Endodermal cell (in vitro differentiated cells): ENCODE measurements at regions not wholly inside any gene's neighbourhood (a gene's known extent, or its start where the extent isn't known, plus 50 kb on each side); places are given as distances from the start of the nearest gene placed in this dataset.
A peak's percentile ranks its signal among the peaks of the same experiment; 100 is the strongest.

Experiments used
- DNase-seq: peaks from one replicate; pipeline ENCODE4 v3.0.0-alpha.2; 2017
- H3K27ac ChIP-seq: 2 replicates; pipeline ENCODE4 v1.5.1; 2013; ENCODE audit warnings: mild to moderate bottlenecking, low read depth, low read length, moderate library complexity
- H3K27me3 ChIP-seq: 2 replicates; pipeline ENCODE4 v1.6.1; 2013; ENCODE audit warnings: mild to moderate bottlenecking, low read length, moderate library complexity; ENCODE audit not compliant: insufficient read depth, control insufficient read depth, poor library complexity, severe bottlenecking
- H3K36me3 ChIP-seq: 2 replicates; pipeline ENCODE4 v1.7.0; 2013; ENCODE audit warnings: mild to moderate bottlenecking, low read length, moderate library complexity; ENCODE audit not compliant: control insufficient read depth, insufficient read depth
- H3K4me1 ChIP-seq: one replicate; pipeline ENCODE4 v1.7.0; 2013; ENCODE audit warnings: low read length; ENCODE audit not compliant: control insufficient read depth, insufficient read depth
- H3K4me3 ChIP-seq: 2 replicates; pipeline ENCODE4 v1.5.1; 2013; ENCODE audit warnings: mild to moderate bottlenecking, low read length, moderate library complexity
- H3K9ac ChIP-seq: 2 replicates; pipeline ENCODE4 v1.6.1; 2013; ENCODE audit warnings: mild to moderate bottlenecking, low read length, moderate library complexity; ENCODE audit not compliant: poor library complexity, severe bottlenecking; ENCODE audit errors: extremely low read depth
- H3K9me3 ChIP-seq: 2 replicates; pipeline ENCODE4 v1.6.1; 2013; ENCODE audit warnings: mild to moderate bottlenecking, low read length, moderate library complexity; ENCODE audit not compliant: control insufficient read depth
- H3K27ac Mint-ChIP-seq: 2 replicates; pipeline ENCODE4 v1.8.0; 2020; ENCODE audit warnings: mixed read lengths
- H3K27me3 Mint-ChIP-seq: 2 replicates; pipeline ENCODE4 v1.8.0; 2021; ENCODE audit warnings: mild to moderate bottlenecking, mixed read lengths; ENCODE audit not compliant: insufficient read depth
- H3K36me3 Mint-ChIP-seq: 2 replicates; pipeline ENCODE4 v1.8.0; 2020; ENCODE audit warnings: low read depth, mixed read lengths
- H3K4me1 Mint-ChIP-seq: 2 replicates; pipeline ENCODE4 v1.8.0; 2020; ENCODE audit warnings: mixed read lengths
- H3K4me3 Mint-ChIP-seq: 2 replicates; pipeline ENCODE4 v1.8.0; 2020; ENCODE audit warnings: mild to moderate bottlenecking, moderate library complexity, mixed read lengths
- H3K9me3 Mint-ChIP-seq: 2 replicates; pipeline ENCODE4 v1.8.0; 2020; ENCODE audit warnings: mild to moderate bottlenecking, mixed read lengths
- CTCF ChIP-seq: fragments of 200-600 bp; sonication (generic); conservative IDR thresholded peaks from 2 replicates; pipeline ENCODE4 v1.5.0; 2021; ENCODE audit warnings: antibody characterized with exemption, mild to moderate bottlenecking
- WGBS, 2 experiments: methylation state at CpG; one replicate each; pipeline versions ENCODE4 v1.1.5 to v1.1.7; 2013; ENCODE audit warnings: missing lambda C conversion rate in 2 of 2, mixed read lengths in 1 of 2; ENCODE audit not compliant: insufficient coverage in 1 of 2, insufficient read length in 1 of 2; 5-methylcytosine and 5-hydroxymethylcytosine counted together

GRCh38 chr14:101096551-101096950 lies 193.0 kb upstream of the RTL1 start:
- TF ChIP-seq CTCF, result no peak
- peaks cover 19% of the 10 kb centered on the region for H3K9me3 ChIP-seq
- Mint-ChIP-seq H3K4me1 (peaks cover 39% of the 10 kb centered on the region), H3K4me3 (peak overlapping the region; percentile 48), H3K27me3 (no peaks in the 10 kb centered on the region), H3K36me3 (peaks cover 9% of the 10 kb centered on the region), H3K9me3 (peaks cover 19% of the 10 kb centered on the region), H3K27ac (peak overlapping the region; percentile 67)
- H3K36me3 ChIP-seq, result peaks cover 5% of the 10 kb centered on the region
- H3K27me3 ChIP-seq, result no peaks in the 10 kb centered on the region
- H3K4me3 ChIP-seq, result peak overlapping the region; percentile 85
- no peak overlapping the region for H3K27ac ChIP-seq
- H3K9ac ChIP-seq, result peak overlapping the region; percentile 94
- WGBS, 2 experiments, result 62 to 76% methylated on average over 2 of the region's 2 CpGs
- peaks cover 2% of the 10 kb centered on the region for H3K4me1 ChIP-seq
- no peak for DNase-seq

- peaks cover 19% of the 10 kb centered on the region for H3K9me3 ChIP-seq
- H3K4me3 Mint-ChIP-seq, result peak overlapping the region; percentile 48
- H3K9me3 Mint-ChIP-seq, result peaks cover 19% of the 10 kb centered on the region
- peaks cover 13% of the 10 kb centered on the region for H3K36me3 Mint-ChIP-seq
- TF ChIP-seq CTCF, result no peak
- H3K27me3 ChIP-seq, result no peaks in the 10 kb centered on the region
- WGBS, 2 experiments, result 38 to 77% methylated on average over 3 of the region's 3 CpGs
- peak; percentile 74 for DNase-seq
- peak overlapping the region; percentile 85 for H3K4me3 ChIP-seq
- peaks cover 5% of the 10 kb centered on the region for H3K36me3 ChIP-seq
- peaks cover 2% of the 10 kb centered on the region for H3K4me1 ChIP-seq
- no peak overlapping the region for H3K27ac ChIP-seq
- H3K27ac Mint-ChIP-seq, result peak overlapping the region; percentile 67
- H3K9ac ChIP-seq, result peak overlapping the region; percentile 94
- no peaks in the 10 kb centered on the region for H3K27me3 Mint-ChIP-seq
- H3K4me1 Mint-ChIP-seq, result peaks cover 39% of the 10 kb centered on the region
Observed at GRCh38 chr14:101097109-101097793, 193.7 kb upstream of the RTL1 start.

DNA sequence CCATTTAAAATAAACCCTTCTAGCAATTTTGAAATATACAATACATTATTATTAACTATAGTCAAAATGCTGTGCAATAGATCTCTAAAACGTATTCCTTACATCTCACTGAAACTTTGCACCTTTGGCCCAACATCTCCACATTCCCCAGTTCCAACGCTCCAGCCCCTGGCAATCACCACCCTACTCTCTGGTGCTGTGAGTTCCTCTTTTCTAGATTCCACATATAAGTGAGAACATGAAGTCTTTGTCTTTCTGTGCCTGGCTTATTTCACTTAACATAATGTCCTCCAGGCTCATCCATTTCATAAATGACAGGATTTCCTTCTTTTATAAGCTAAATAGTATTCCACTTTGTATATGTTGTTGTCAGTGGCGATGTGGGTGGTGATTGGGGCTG lies 194.7 kb upstream of the RTL1 start:
- no peaks in the 10 kb centered on the region for H3K27me3 Mint-ChIP-seq
- peaks cover 19% of the 10 kb centered on the region for H3K9me3 Mint-ChIP-seq
- peak overlapping the region; percentile 89 for H3K27ac Mint-ChIP-seq
- H3K9ac ChIP-seq, result peak overlapping the region; percentile 94
- DNase-seq, result no peak
- peaks cover 13% of the 10 kb centered on the region for H3K36me3 Mint-ChIP-seq
- H3K27ac ChIP-seq, result peak overlapping the region; percentile 66
- peaks cover 39% of the 10 kb centered on the region for H3K4me1 Mint-ChIP-seq
- H3K4me3 Mint-ChIP-seq, result peak overlapping the region; percentile 14
- 65 to 84% methylated on average over 3 of the region's 3 CpGs for WGBS, 2 experiments
- H3K9me3 ChIP-seq, result peaks cover 19% of the 10 kb centered on the region
- no peak overlapping the region for H3K4me3 ChIP-seq
- TF ChIP-seq CTCF, result no peak
- H3K27me3 ChIP-seq, result no peaks in the 10 kb centered on the region
- H3K36me3 ChIP-seq, result peaks cover 5% of the 10 kb centered on the region
- peaks cover 2% of the 10 kb centered on the region for H3K4me1 ChIP-seq
